GM23338 (cell line): ENCODE measurements at regions not wholly inside any gene's neighbourhood (a gene's known extent, or its start where the extent isn't known, plus 50 kb on each side); places are given as distances from the start of the nearest gene placed in this dataset.

Experiments used
- ATAC-seq: fragments of 200-7000 bp; cut with Tn5 transposase; 3 replicates; pipeline ENCODE4 v1.9.1; 2020
- DNase-seq: peaks from one replicate; pipeline ENCODE4 v3.0.0-alpha.2; 2015; ENCODE audit warnings: low spot score
- H2AFZ ChIP-seq: fragments of 200-600 bp; sonication (generic); 2 replicates; pipeline ENCODE4 v1.8.0; 2016; ENCODE audit warnings: antibody characterized with exemption, mild to moderate bottlenecking, moderate library complexity
- H3F3A ChIP-seq: fragments of 200-600 bp; sonication (generic); replicated peaks from 2 replicates; pipeline ENCODE4 v1.8.0; 2017; ENCODE audit warnings: antibody characterized with exemption, mixed run types, low read depth
- H3K27ac ChIP-seq: fragments of 200-600 bp; sonication (generic); 2 replicates; pipeline ENCODE4 v1.6.1; 2016; ENCODE audit warnings: low read depth
- H3K27me3 ChIP-seq: fragments of 200-600 bp; sonication (generic); 2 replicates; pipeline ENCODE4 v1.8.0; 2016; ENCODE audit warnings: mild to moderate bottlenecking, mixed run types, moderate library complexity; ENCODE audit not compliant: insufficient read depth
- H3K36me3 ChIP-seq: fragments of 200-600 bp; sonication (generic); 2 replicates; pipeline ENCODE4 v1.8.0; 2016; ENCODE audit warnings: mild to moderate bottlenecking; ENCODE audit not compliant: insufficient read depth
- H3K4me1 ChIP-seq: fragments of 200-600 bp; sonication (generic); 2 replicates; pipeline ENCODE4 v1.8.0; 2016; ENCODE audit warnings: mild to moderate bottlenecking, moderate library complexity; ENCODE audit not compliant: insufficient read depth
- H3K4me2 ChIP-seq: fragments of 200-600 bp; sonication (generic); 2 replicates; pipeline ENCODE4 v1.7.1; 2017; ENCODE audit warnings: mixed run types
- H3K4me3 ChIP-seq: fragments of 200-600 bp; sonication (generic); 2 replicates; pipeline ENCODE4 v1.6.1; 2016; ENCODE audit warnings: mixed run types
- H3K79me2 ChIP-seq: fragments of 200-600 bp; sonication (generic); replicated peaks from 2 replicates; pipeline ENCODE4 v1.8.0; 2017; ENCODE audit warnings: mild to moderate bottlenecking; ENCODE audit not compliant: insufficient read depth
- H3K9me2 ChIP-seq: fragments of 200-600 bp; sonication (generic); 2 replicates; pipeline ENCODE4 v1.8.0; 2017; ENCODE audit not compliant: insufficient read depth
- H4K20me1 ChIP-seq: fragments of 200-600 bp; sonication (generic); replicated peaks from 2 replicates; pipeline ENCODE4 v1.8.0; 2017; ENCODE audit warnings: mild to moderate bottlenecking; ENCODE audit not compliant: insufficient read depth
- H3K27ac Mint-ChIP-seq: 2 replicates; pipeline ENCODE4 v1.8.0; 2020; ENCODE audit warnings: inconsistent platforms, mild to moderate bottlenecking, moderate library complexity, mixed read lengths
- H3K27me3 Mint-ChIP-seq: 3 replicates; pipeline ENCODE4 v1.8.0; 2022; ENCODE audit warnings: low read depth, mild to moderate bottlenecking, moderate library complexity, mixed read lengths, inconsistent platforms; ENCODE audit not compliant: insufficient read depth, poor library complexity
- H3K36me3 Mint-ChIP-seq: 3 replicates; pipeline ENCODE4 v1.8.0; 2021; ENCODE audit warnings: low read depth, mild to moderate bottlenecking, inconsistent platforms, moderate library complexity, mixed read lengths
- H3K4me1 Mint-ChIP-seq: 3 replicates; pipeline ENCODE4 v1.8.0; 2020; ENCODE audit warnings: mild to moderate bottlenecking, inconsistent platforms, mixed read lengths
- H3K4me3 Mint-ChIP-seq: 3 replicates; pipeline ENCODE4 v1.8.0; 2021; ENCODE audit warnings: moderate library complexity, mild to moderate bottlenecking, inconsistent platforms, mixed read lengths
- H3K9me3 Mint-ChIP-seq: 3 replicates; pipeline ENCODE4 v1.8.0; 2020; ENCODE audit warnings: moderate library complexity, mild to moderate bottlenecking, inconsistent platforms, mixed read lengths
- CREB1 ChIP-seq: fragments of 250-450 bp; sonication (Bioruptor Pico); IDR thresholded peaks from 2 replicates; pipeline ENCODE4 v1.5.0; 2020; ENCODE audit warnings: low read depth, mild to moderate bottlenecking, moderate library complexity
- EZH2 ChIP-seq: fragments of 200-600 bp; sonication (generic); IDR thresholded peaks from one replicate; pipeline ENCODE4 v1.8.0; 2017; ENCODE audit warnings: antibody characterized with exemption, mild to moderate bottlenecking, low read depth; ENCODE audit not compliant: unreplicated experiment
- EZH2phosphoT487 ChIP-seq: fragments of 200-600 bp; sonication (generic); IDR thresholded peaks from one replicate; pipeline ENCODE4 v1.8.1; 2018; ENCODE audit warnings: antibody characterized with exemption; ENCODE audit not compliant: unreplicated experiment
- JUNB ChIP-seq: IDR thresholded peaks from one replicate; pipeline ENCODE4 v1.6.1; 2016; ENCODE audit warnings: antibody characterized with exemption; ENCODE audit not compliant: unreplicated experiment
- NANOG ChIP-seq: IDR thresholded peaks from 2 replicates; pipeline ENCODE4 v1.6.1; 2016; ENCODE audit warnings: antibody characterized with exemption, borderline replicate concordance
- POLR2AphosphoS5 ChIP-seq: IDR thresholded peaks from 2 replicates; pipeline ENCODE4 v1.6.1; 2016; ENCODE audit warnings: antibody characterized with exemption, low read depth
- STAT1 ChIP-seq: IDR thresholded peaks from one replicate; pipeline ENCODE4 v1.6.1; 2016; ENCODE audit warnings: antibody characterized with exemption; ENCODE audit not compliant: unreplicated experiment
- ZNF114 ChIP-seq: fragments of 250-450 bp; sonication (Bioruptor Pico); IDR thresholded peaks from 2 replicates; pipeline ENCODE4 v1.5.0; 2020; ENCODE audit warnings: mild to moderate bottlenecking, moderate library complexity
- ZNF331 ChIP-seq: fragments of 250-450 bp; sonication (Bioruptor Pico); IDR thresholded peaks from 2 replicates; pipeline ENCODE4 v1.5.0; 2020; ENCODE audit warnings: low read depth, mild to moderate bottlenecking, moderate library complexity
- TF ChIP-seq, protein P1 (sequence below), 2 experiments: fragments of 200-600 bp in 1 of 2; sonication (generic) in 1 of 2; conservative IDR thresholded peaks; 2 replicates each; pipeline versions ENCODE4 v1.5.1 to v1.6.1; 2016 to 2017; ENCODE audit warnings: antibody characterized with exemption in 2 of 2, low read depth in 2 of 2, mild to moderate bottlenecking in 2 of 2, moderate library complexity in 1 of 2
- TF ChIP-seq, protein P2 (sequence below): fragments of 250-450 bp; sonication (Bioruptor Pico); IDR thresholded peaks from 2 replicates; pipeline ENCODE4 v1.5.0; 2020; ENCODE audit warnings: mild to moderate bottlenecking, moderate library complexity
- TF ChIP-seq, protein P3 (sequence below): IDR thresholded peaks from one replicate; pipeline ENCODE4 v1.6.1; 2018; ENCODE audit warnings: antibody characterized with exemption; ENCODE audit not compliant: unreplicated experiment
- TF ChIP-seq, protein P4 (sequence below): IDR thresholded peaks from 2 replicates; pipeline ENCODE4 v1.6.1; 2016; ENCODE audit warnings: antibody characterized with exemption

DNA sequence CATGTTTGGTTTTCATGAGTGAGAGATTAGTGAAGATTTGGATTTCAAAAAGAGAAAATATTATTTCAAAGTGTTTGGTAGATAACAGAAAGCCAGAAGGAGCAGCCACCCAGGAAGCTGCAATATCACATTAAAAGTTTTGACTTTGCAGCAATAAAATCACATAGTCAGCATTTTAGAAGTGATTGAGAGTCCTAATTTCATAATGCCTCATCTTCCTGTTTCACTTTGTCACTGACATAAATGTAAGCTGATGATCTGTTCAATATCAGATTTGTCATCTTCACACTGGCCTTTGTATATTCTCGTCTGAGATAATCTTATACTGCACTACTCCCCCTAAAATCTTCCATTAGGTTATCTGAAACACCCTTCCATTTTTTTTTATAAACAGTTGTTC is 690.5 kb downstream of the ADCYAP1 start:
- Histone ChIP-seq H3K79me2 (no peaks in the 10 kb centered on the region), H2AFZ (no peak overlapping the region), H3K4me2 (no peak overlapping the region), H4K20me1 (no peaks in the 10 kb centered on the region), H3K9me2 (no peaks in the 10 kb centered on the region), H3K27me3 (no peaks in the 10 kb centered on the region), H3K4me1 (no peaks in the 10 kb centered on the region), H3K27ac (no peak overlapping the region), H3F3A (no peaks in the 10 kb centered on the region), H3K36me3 (no peaks in the 10 kb centered on the region), H3K4me3 (no peak overlapping the region)
- Mint-ChIP-seq H3K27ac (no peak overlapping the region), H3K4me3 (no peak overlapping the region), H3K4me1 (no peaks in the 10 kb centered on the region), H3K36me3 (no peaks in the 10 kb centered on the region), H3K27me3 (no peaks in the 10 kb centered on the region), H3K9me3 (no peaks in the 10 kb centered on the region)
- DNase-seq (no peak), ATAC-seq (no peak)
- TF ChIP-seq ZNF331: no peak
- TF ChIP-seq ZNF114 (CRISPR knock-in tag): no peak
- TF ChIP-seq EZH2phosphoT487: no peak
- TF ChIP-seq, protein P1, sequence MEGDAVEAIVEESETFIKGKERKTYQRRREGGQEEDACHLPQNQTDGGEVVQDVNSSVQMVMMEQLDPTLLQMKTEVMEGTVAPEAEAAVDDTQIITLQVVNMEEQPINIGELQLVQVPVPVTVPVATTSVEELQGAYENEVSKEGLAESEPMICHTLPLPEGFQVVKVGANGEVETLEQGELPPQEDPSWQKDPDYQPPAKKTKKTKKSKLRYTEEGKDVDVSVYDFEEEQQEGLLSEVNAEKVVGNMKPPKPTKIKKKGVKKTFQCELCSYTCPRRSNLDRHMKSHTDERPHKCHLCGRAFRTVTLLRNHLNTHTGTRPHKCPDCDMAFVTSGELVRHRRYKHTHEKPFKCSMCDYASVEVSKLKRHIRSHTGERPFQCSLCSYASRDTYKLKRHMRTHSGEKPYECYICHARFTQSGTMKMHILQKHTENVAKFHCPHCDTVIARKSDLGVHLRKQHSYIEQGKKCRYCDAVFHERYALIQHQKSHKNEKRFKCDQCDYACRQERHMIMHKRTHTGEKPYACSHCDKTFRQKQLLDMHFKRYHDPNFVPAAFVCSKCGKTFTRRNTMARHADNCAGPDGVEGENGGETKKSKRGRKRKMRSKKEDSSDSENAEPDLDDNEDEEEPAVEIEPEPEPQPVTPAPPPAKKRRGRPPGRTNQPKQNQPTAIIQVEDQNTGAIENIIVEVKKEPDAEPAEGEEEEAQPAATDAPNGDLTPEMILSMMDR (conservative IDR thresholded peaks at IDR 0.05; ENCODE audit: low read depth in 2 of 2): no peak
- TF ChIP-seq, protein P2, sequence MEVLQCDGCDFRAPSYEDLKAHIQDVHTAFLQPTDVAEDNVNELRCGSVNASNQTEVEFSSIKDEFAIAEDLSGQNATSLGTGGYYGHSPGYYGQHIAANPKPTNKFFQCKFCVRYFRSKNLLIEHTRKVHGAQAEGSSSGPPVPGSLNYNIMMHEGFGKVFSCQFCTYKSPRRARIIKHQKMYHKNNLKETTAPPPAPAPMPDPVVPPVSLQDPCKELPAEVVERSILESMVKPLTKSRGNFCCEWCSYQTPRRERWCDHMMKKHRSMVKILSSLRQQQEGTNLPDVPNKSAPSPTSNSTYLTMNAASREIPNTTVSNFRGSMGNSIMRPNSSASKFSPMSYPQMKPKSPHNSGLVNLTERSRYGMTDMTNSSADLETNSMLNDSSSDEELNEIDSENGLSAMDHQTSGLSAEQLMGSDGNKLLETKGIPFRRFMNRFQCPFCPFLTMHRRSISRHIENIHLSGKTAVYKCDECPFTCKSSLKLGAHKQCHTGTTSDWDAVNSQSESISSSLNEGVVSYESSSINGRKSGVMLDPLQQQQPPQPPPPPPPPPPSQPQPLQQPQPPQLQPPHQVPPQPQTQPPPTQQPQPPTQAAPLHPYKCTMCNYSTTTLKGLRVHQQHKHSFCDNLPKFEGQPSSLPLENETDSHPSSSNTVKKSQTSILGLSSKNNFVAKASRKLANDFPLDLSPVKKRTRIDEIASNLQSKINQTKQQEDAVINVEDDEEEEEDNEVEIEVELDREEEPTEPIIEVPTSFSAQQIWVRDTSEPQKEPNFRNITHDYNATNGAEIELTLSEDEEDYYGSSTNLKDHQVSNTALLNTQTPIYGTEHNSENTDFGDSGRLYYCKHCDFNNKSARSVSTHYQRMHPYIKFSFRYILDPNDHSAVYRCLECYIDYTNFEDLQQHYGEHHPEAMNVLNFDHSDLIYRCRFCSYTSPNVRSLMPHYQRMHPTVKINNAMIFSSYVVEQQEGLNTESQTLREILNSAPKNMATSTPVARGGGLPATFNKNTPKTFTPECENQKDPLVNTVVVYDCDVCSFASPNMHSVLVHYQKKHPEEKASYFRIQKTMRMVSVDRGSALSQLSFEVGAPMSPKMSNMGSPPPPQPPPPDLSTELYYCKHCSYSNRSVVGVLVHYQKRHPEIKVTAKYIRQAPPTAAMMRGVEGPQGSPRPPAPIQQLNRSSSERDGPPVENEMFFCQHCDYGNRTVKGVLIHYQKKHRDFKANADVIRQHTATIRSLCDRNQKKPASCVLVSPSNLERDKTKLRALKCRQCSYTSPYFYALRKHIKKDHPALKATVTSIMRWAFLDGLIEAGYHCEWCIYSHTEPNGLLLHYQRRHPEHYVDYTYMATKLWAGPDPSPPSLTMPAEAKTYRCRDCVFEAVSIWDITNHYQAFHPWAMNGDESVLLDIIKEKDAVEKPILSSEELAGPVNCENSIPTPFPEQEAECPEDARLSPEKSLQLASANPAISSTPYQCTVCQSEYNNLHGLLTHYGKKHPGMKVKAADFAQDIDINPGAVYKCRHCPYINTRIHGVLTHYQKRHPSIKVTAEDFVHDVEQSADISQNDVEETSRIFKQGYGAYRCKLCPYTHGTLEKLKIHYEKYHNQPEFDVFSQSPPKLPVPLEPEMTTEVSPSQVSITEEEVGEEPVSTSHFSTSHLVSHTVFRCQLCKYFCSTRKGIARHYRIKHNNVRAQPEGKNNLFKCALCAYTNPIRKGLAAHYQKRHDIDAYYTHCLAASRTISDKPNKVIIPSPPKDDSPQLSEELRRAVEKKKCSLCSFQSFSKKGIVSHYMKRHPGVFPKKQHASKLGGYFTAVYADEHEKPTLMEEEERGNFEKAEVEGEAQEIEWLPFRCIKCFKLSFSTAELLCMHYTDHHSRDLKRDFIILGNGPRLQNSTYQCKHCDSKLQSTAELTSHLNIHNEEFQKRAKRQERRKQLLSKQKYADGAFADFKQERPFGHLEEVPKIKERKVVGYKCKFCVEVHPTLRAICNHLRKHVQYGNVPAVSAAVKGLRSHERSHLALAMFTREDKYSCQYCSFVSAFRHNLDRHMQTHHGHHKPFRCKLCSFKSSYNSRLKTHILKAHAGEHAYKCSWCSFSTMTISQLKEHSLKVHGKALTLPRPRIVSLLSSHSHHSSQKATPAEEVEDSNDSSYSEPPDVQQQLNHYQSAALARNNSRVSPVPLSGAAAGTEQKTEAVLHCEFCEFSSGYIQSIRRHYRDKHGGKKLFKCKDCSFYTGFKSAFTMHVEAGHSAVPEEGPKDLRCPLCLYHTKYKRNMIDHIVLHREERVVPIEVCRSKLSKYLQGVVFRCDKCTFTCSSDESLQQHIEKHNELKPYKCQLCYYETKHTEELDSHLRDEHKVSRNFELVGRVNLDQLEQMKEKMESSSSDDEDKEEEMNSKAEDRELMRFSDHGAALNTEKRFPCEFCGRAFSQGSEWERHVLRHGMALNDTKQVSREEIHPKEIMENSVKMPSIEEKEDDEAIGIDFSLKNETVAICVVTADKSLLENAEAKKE (CRISPR knock-in tag): no peak
- TF ChIP-seq NANOG: no peak
- TF ChIP-seq STAT1: no peak
- no peak for TF ChIP-seq POLR2AphosphoS5
- TF ChIP-seq, protein P3, sequence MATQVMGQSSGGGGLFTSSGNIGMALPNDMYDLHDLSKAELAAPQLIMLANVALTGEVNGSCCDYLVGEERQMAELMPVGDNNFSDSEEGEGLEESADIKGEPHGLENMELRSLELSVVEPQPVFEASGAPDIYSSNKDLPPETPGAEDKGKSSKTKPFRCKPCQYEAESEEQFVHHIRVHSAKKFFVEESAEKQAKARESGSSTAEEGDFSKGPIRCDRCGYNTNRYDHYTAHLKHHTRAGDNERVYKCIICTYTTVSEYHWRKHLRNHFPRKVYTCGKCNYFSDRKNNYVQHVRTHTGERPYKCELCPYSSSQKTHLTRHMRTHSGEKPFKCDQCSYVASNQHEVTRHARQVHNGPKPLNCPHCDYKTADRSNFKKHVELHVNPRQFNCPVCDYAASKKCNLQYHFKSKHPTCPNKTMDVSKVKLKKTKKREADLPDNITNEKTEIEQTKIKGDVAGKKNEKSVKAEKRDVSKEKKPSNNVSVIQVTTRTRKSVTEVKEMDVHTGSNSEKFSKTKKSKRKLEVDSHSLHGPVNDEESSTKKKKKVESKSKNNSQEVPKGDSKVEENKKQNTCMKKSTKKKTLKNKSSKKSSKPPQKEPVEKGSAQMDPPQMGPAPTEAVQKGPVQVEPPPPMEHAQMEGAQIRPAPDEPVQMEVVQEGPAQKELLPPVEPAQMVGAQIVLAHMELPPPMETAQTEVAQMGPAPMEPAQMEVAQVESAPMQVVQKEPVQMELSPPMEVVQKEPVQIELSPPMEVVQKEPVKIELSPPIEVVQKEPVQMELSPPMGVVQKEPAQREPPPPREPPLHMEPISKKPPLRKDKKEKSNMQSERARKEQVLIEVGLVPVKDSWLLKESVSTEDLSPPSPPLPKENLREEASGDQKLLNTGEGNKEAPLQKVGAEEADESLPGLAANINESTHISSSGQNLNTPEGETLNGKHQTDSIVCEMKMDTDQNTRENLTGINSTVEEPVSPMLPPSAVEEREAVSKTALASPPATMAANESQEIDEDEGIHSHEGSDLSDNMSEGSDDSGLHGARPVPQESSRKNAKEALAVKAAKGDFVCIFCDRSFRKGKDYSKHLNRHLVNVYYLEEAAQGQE: no peak
- no peak for TF ChIP-seq JUNB
- no peak for TF ChIP-seq CREB1 (CRISPR knock-in tag)
- TF ChIP-seq, protein P4, sequence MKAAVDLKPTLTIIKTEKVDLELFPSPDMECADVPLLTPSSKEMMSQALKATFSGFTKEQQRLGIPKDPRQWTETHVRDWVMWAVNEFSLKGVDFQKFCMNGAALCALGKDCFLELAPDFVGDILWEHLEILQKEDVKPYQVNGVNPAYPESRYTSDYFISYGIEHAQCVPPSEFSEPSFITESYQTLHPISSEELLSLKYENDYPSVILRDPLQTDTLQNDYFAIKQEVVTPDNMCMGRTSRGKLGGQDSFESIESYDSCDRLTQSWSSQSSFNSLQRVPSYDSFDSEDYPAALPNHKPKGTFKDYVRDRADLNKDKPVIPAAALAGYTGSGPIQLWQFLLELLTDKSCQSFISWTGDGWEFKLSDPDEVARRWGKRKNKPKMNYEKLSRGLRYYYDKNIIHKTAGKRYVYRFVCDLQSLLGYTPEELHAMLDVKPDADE: no peak
- TF ChIP-seq EZH2: no peak
